PFSK-1 (cell line): ENCODE measurements at regions not wholly inside any gene's neighbourhood (a gene's known extent, or its start where the extent isn't known, plus 50 kb on each side); places are given as distances from the start of the nearest gene placed in this dataset.

Experiments used
- FOXP2 ChIP-seq: optimal IDR thresholded peaks from 2 replicates; pipeline ENCODE3; 2011; ENCODE audit warnings: borderline replicate concordance, control low read depth, inconsistent platforms; ENCODE audit not compliant: insufficient read depth; ENCODE audit errors: extremely low read length, extremely low read depth
- POLR2AphosphoS5 ChIP-seq: IDR thresholded peaks from 2 replicates; pipeline ENCODE4 v1.6.1; 2012; ENCODE audit warnings: low read depth, mild to moderate bottlenecking, control low read depth, low read length, moderate library complexity
- SIN3A ChIP-seq: IDR thresholded peaks from 2 replicates; pipeline ENCODE4 v1.6.1; 2012; ENCODE audit warnings: mild to moderate bottlenecking, low read length, moderate library complexity, borderline replicate concordance; ENCODE audit not compliant: insufficient read depth
- TAF1 ChIP-seq: IDR thresholded peaks from 2 replicates; pipeline ENCODE4 v1.6.1; 2012; ENCODE audit warnings: low read length, control low read depth, borderline replicate concordance; ENCODE audit not compliant: insufficient read depth
- TF ChIP-seq, protein P1 (sequence below), 2 experiments: IDR thresholded peaks; 2 replicates each; pipeline versions ENCODE4 v1.6.1 to v1.8.0; 2011 to 2012; ENCODE audit warnings: low read depth in 2 of 2, low read length in 2 of 2, control low read depth in 1 of 2, inconsistent platforms in 1 of 2, mild to moderate bottlenecking in 1 of 2, moderate library complexity in 1 of 2; ENCODE audit not compliant: insufficient read depth in 1 of 2

DNA sequence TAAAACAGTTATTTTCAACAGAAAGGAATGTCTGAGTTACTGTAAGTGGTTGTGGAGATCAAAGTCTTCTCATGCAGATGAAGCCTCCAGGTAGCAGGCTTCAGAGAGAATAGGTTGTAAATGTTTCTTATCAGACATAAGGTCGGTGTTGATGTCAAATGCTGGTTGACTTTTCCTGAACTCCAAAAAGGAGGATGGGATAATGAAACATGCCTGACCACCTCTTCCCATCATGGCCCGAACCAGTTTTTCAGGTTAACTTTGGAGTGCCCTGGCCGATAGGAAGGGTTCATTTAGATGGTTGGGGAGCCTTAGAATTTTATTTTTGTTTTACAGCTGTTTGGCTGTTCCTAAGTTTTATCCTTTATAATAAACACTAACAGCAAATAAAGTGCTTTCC lies 478.4 kb downstream of the ACTL7B start:
- no peak for TF ChIP-seq POLR2AphosphoS5
- TF ChIP-seq, protein P1, sequence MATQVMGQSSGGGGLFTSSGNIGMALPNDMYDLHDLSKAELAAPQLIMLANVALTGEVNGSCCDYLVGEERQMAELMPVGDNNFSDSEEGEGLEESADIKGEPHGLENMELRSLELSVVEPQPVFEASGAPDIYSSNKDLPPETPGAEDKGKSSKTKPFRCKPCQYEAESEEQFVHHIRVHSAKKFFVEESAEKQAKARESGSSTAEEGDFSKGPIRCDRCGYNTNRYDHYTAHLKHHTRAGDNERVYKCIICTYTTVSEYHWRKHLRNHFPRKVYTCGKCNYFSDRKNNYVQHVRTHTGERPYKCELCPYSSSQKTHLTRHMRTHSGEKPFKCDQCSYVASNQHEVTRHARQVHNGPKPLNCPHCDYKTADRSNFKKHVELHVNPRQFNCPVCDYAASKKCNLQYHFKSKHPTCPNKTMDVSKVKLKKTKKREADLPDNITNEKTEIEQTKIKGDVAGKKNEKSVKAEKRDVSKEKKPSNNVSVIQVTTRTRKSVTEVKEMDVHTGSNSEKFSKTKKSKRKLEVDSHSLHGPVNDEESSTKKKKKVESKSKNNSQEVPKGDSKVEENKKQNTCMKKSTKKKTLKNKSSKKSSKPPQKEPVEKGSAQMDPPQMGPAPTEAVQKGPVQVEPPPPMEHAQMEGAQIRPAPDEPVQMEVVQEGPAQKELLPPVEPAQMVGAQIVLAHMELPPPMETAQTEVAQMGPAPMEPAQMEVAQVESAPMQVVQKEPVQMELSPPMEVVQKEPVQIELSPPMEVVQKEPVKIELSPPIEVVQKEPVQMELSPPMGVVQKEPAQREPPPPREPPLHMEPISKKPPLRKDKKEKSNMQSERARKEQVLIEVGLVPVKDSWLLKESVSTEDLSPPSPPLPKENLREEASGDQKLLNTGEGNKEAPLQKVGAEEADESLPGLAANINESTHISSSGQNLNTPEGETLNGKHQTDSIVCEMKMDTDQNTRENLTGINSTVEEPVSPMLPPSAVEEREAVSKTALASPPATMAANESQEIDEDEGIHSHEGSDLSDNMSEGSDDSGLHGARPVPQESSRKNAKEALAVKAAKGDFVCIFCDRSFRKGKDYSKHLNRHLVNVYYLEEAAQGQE (IDR thresholded peaks at IDR 0.05; ENCODE audit: insufficient read depth in 1 of 2, low read depth in 2 of 2, low read length in 2 of 2): no peak
- no peak for TF ChIP-seq TAF1
- TF ChIP-seq FOXP2: no peak
- no peak for TF ChIP-seq SIN3A
